Stimulated activated CD4-positive, alpha-beta T cell treated with anti-CD3 and anti-CD28 coated beads, Interleukin-4, amount 100 ng/mL, for 48 hours (primary cell): ENCODE measurements at regions not wholly inside any gene's neighbourhood (a gene's known extent, or its start where the extent isn't known, plus 50 kb on each side); places are given as distances from the start of the nearest gene placed in this dataset.

ENCODE experiments used
- DNase-seq, 2 donors: peaks; one replicate each; pipeline ENCODE4 v3.0.0-alpha.2; 2020; ENCODE audit warnings: low read depth in 2 of 2

- DNase-seq: no peak
These were observed 779.7 kb downstream of the DCDC2C start for GRCh38 chr2:4483050-4483449.

GRCh38 chr2:4486971-4487370 is 783.6 kb downstream of the DCDC2C start:
- no peak for DNase-seq

- DNase-seq: no peak
These were observed 796.1 kb downstream of the DCDC2C start for GRCh38 chr2:4499316-4500030.

- no peak for DNase-seq
These were observed 798.1 kb downstream of the DCDC2C start for GRCh38 chr2:4501525-4501924.

GRCh38 chr2:4502230-4502843 is 799.0 kb downstream of the DCDC2C start:
- DNase-seq: no peak

- no peak for DNase-seq
These were observed 804.3 kb downstream of the DCDC2C start for GRCh38 chr2:4507661-4508060.

GRCh38 chr2:4515871-4516761 is 812.7 kb downstream of the DCDC2C start:
- no peak for DNase-seq

- no peak for DNase-seq
These were observed 815.2 kb downstream of the DCDC2C start for GRCh38 chr2:4518596-4518995.

GRCh38 chr2:4522498-4523421 is 819.4 kb downstream of the DCDC2C start:
- no peak for DNase-seq

GRCh38 chr2:4527416-4527815 is 824.0 kb downstream of the DCDC2C start:
- DNase-seq: no peak

- no peak for DNase-seq
These were observed 824.9 kb downstream of the DCDC2C start for GRCh38 chr2:4528246-4528645.

GRCh38 chr2:4528773-4529172 is 825.4 kb downstream of the DCDC2C start:
- no peak for DNase-seq

- DNase-seq: no peak
These were observed 826.4 kb downstream of the DCDC2C start for GRCh38 chr2:4529738-4530137.

GRCh38 chr2:4530231-4530630 is 826.9 kb downstream of the DCDC2C start:
- no peak for DNase-seq

- DNase-seq: no peak
These were observed 830.4 kb downstream of the DCDC2C start for GRCh38 chr2:4533806-4534205.

- no peak for DNase-seq
These were observed 835.7 kb downstream of the DCDC2C start for GRCh38 chr2:4539121-4539520.

- DNase-seq: no peak
These were observed 846.4 kb downstream of the DCDC2C start for GRCh38 chr2:4549666-4550210.

- no peak for DNase-seq
These were observed 848.5 kb downstream of the DCDC2C start for GRCh38 chr2:4551691-4552474.

- no peak for DNase-seq
These were observed 849.9 kb downstream of the DCDC2C start for GRCh38 chr2:4553241-4553640.

- DNase-seq: no peak
These were observed 852.9 kb downstream of the DCDC2C start for GRCh38 chr2:4556135-4556896.
